DMS114 treated with DMSO at 0.1 percent for 48 hours (cell line): ENCODE measurements at regions not wholly inside any gene's neighbourhood (a gene's known extent, or its start where the extent isn't known, plus 50 kb on each side); places are given as distances from the start of the nearest gene placed in this dataset.

Source experiments
- DNase-seq: peaks from one replicate; lab custom pipeline; 2025; ENCODE audit not compliant: unreplicated experiment; lab: John Stamatoyannopoulos, UW

DNA sequence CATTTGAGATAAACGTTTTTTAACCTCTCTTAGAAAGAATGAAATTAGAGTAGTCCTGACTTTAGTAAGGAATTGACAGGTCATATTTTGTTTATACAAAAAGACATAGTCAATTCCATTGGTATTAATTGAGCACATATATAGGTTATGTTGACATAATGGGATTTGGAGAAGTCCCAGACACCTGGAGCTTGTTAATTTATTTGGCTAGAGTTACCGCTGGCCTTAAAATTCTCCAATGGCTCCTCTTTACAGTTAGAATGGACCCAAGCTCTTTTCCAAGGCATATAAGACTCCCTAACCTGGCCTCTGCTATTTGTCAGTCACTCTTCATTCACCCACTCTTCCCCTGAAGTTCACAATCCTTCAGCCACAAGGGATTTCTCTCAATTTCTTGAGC is 221.3 kb downstream of the CBLN4 start:
- no peak for DNase-seq

DNA sequence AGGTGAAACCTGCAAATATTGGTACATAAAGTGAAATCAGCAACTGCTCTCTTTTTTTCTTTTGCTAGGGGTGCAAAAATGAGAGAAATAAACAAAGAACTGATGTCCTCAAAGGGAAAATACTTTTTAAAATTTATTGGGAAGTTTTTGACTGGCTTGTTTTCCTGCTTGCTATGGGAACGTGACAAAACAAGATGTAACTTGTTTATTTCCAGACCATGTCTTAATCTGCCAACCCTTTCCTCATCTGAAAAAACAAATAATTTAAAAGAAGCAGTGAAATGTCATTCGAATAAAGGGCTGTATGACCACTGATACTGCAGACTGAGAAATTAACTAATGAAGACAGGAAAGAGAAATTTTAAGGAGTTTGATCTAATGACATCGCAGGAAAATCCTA is 221.9 kb downstream of the CBLN4 start:
- DNase-seq = no peak

DNA sequence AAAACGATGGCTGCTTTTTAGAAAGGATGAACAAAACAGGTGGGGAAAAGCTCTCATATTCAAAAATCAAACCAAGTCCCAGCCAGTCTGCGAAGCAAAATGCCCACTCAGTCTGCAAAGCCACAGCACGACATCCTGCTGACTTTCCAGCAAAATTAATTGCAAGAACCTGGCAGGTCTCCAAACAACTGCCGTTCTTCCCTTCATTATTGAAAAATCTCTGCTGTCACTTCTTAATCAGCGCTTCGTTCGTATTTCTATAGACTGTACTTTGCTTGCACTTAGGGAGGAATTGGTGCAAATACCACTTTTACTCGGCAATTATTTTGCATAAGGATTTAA is 222.4 kb downstream of the CBLN4 start:
- DNase-seq = no peak

DNA sequence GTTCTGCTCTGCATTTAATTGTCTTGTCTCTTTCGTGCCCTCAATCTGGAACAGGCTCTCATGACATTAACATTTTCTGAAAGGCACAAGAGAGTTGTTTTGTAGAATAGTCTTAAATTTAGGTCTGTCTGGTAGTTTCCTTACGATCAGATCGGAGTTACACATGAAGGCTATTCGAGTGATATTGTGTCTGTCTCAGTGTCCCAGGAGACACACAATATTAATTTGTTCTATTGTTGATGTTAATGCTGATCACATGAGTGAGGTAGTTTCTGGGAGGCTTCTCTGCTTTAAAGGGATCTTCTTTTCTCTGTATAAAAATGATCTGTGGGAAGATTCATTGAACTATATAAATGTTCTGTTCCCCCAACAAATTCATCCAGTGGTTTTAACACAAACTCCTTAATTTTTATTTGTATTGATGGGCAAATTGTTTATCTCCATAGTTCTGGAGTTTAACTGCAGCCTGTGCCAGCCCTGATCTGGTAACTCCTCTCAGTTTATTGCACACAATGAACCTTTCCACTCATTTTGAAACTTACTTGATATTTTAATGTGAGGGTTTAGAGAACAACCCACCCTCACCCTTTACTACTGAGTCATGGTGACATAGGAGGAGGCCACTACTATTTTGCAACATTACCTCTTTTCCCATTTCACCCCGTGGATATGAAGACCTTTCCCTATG is 223.0 kb downstream of the CBLN4 start:
- DNase-seq = no peak

DNA sequence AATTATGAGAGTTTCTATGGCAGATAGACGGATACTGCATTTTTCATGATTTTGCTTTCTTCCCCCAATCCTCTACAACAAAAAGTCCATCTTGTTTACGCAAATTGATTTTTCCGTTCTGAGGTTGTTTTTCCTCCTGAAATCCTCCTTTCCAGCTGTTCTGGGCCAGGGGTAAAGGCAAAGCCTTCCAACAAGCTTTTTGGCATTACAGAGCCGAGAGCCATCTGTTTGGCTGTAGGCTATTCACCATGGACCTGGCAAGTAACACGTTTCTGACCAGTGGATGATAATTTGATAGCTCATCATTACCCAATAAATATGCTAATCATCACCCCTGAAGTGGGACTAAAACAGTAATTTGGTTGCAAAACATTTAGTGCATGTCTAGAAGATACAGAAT is 226.5 kb downstream of the CBLN4 start:
- DNase-seq = no peak

DNA sequence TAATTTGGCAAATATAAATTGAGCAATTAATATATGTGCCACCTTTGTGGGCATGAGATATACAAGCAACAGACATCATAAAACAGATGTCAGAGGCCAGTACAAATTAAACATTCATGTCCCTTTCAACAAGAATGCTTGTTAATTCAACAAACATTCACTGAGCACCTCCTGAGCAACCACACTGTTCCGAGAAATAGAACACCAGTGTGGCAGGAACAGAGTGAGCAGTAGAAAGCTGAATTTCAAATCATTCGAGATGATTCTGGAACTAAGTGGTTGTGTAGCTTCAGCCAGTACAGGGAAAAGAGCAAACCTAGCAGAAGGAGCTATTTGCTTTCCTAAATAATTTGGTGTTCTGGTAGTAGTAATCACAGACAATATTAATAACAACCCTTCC is 227.7 kb downstream of the CBLN4 start:
- no peak for DNase-seq

DNA sequence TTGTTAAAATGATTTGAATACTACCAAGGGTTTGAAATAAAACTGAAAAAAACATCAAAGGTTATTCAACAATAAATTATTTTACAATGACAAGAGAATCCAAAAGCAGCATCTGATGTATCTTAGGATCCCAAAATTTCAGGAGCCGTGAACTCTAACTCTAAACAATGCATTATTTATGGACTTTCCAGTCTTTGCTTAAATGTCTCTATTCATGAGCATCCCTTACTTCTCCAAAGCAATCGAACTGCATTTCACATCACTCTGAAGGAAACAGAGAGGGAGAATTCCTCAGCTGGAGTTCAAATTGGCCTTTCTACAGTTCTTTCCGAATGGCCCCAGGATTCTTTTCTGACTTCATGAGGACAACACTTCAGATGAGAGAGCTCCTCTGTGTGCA is 229.1 kb downstream of the CBLN4 start:
- no peak for DNase-seq

DNA sequence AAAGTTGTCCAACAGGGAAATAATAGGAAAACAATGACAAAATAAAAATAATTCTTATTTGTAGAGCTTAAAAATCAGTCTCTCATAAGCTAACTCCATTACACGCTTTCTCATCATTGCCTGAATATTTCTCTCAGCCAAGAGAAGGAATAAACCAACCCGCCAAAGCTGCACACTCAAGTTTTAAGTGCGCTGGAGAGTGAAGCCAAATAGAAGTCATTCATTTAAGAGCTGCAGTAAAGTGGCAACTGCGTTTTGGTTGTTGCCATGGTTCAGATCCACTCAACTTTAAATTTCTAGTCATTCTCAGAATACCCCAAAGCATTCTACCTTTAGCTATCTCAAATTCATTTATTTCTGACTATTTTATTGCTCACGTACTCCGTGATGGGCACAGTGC is 230.7 kb downstream of the CBLN4 start:
- DNase-seq = no peak

DNA sequence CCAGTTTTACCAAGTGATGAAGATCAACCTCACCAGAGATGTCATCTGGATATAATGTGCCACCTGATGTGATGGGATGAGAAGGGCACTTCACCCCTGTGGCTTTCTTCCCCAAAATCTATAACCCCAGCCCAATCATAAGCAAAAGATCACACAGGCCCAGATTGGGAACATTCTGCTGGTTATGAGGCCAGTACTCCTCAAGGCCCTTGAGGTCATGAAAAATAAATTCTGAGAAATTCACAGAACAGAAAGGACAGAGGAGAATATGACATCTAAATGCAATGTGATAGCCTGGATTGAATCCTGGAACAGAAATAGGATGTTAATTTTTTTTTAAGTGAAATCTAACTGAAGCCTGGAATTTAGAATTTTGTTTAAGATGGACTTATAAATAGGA is 243.5 kb downstream of the CBLN4 start:
- DNase-seq = no peak

DNA sequence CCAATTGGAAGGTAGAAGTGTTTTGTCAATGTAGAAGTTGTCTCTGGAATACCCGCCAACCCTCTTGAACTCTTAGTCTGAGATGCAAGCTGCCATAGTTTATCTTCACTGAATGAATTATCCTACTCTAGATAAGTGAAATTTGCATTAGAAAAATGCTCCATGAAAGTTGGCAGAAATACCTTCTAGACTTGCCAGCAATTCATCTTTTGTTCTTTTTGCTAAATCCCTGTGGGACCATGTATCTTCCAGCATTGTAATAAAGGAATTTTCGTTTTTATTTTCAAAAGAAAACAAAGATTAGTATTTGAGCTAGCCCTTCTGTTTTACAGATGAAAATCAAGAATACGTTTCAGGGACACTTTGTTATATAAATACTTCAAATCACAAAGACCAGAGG is 244.2 kb downstream of the CBLN4 start:
- DNase-seq = no peak

DNA sequence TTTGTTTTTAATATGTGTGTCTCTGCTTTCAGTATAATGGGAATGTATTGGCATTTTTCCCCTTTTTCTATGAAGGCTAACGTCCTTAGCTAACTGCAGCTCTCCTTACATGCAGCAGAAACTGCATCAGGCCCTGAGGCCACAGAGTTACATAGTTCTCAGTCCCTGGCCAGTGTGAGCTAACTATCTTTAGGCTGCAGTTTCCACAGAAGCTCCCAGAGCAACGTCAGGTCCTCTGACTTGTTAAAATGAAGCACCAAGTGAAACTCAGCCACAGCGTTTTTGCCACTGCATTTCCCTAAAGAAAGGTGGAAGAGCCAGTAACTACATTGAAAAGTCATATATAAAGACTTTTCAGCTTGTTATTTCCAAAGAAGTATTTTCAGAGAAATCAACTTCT is 244.7 kb downstream of the CBLN4 start:
- no peak for DNase-seq

DNA sequence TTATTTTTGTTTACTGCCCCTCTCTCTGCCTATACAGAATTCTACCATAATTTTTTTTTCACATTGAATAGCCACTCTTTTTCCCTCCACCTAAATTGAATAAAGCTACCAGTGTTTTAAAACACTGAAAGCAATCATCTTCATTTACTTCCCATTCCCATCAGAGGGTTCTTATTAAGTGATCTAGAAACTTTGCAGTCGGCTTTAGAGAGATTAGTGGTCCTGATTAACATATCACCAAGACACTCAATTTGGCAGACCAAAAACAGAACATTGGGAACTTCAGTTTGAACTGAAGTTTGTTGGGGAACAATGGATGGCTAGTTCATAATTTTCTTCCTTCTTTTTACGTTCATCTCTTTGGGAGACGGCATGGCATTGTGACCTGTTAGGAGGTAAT is 249.5 kb downstream of the CBLN4 start:
- DNase-seq = no peak

DNA sequence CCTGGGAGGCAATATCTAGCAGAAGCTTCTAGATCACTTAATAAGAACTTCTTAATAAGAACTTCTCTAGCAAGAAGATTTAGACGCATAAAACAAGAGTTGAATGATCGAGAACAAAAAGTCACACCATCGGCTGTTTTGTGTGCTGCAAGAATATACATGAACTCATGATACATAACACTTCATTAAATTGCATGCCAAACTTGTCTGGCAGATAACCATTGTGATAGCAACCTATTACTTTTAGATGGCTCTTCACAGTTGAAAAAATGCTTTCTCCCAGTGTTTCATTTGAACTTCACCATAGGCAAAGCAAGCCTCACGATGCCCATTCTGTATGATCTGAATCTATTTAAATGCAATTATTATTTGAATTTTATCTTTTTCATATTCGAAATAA is 249.9 kb downstream of the CBLN4 start:
- no peak for DNase-seq

DNA sequence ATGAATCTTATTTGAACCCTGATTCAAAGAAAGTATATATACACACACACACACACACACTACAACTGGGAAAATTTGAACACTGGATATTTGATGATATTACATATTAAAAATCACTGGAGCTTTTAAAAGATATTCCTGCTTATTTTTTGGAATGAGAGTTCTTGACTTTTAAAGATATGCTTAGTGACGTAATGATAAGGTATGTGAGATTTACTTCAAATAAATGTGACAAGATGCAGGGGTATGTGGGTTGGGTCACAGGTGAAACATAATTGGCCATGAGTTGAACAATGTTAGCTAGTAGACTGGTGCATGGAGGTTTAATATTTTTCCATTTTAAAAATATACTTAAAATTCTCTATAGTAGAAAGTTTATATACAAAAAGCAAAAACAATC is 258.6 kb downstream of the CBLN4 start:
- no peak for DNase-seq

DNA sequence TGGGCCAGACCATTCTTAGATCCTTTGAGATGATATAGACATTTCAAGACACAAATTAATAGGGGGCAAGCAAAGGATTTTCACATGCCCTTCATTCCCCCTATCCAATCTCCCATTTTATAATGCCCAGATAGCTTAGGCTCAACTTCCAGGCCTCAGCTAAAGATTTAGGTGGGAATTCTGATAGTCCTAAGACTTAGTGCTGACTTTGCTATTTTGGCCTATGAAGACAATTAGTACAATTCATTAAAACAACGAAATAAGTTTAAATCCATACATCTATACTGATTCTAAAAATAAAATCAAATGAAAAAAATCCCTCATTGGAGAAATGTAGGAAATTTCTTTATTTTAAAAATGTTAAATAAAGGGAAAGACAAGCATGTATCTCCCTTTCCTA is 259.5 kb downstream of the CBLN4 start:
- no peak for DNase-seq

DNA sequence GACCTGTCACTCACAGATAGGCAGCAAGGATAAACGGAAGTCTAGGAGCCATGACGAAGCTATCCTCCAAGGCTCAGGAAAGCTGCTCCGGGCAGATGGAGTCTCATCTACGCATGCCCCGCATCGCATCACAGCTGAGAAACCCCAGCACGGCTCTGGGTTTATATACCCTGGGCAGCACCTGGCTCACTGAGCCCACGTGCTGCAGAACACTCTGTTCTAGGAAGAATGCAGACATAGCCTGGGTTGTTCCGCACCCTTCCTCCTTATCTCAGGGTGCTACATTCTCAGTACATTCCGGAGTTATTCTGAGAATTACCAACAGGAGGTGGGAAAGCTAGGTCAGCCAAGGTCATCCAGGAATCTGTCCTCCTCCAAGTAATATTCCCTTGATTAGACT is 260.4 kb downstream of the CBLN4 start:
- DNase-seq = no peak

DNA sequence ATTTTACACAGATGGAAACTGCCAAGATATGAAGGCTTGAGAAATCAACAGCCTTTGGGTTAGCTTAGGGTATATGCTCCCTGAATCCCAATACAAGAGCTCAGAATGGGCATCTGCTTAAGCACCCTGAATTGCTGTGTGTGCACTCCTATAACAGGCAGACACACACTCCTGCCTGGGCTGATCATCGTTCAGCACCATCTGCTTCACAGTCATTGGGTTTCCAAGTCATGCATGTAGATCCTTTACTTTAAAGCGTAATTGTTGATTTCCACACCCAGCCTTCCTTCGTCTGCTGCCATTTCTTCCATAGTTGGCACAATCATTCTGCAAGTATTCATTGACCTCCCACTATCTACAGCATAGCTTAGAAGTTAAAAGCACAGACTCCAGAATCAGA is 263.5 kb downstream of the CBLN4 start:
- no peak for DNase-seq

DNA sequence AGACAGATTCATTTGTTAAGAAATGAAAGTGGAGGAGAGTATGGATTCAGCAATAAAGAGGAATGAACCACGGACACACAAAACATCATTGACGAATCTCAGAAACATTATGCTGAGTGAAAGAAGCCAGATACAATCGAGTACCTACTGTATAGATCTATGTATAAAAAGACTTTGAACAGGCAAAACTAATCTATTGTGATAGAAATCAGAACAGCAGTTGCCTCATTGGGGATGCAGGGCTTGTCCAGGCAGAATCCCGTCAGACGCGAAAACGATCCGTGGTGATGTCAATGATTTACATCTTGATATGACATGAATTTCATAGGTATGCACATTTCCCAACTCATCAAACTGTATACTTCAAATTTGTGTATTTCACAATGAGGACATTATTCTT is 265.2 kb downstream of the CBLN4 start:
- no peak for DNase-seq

DNA sequence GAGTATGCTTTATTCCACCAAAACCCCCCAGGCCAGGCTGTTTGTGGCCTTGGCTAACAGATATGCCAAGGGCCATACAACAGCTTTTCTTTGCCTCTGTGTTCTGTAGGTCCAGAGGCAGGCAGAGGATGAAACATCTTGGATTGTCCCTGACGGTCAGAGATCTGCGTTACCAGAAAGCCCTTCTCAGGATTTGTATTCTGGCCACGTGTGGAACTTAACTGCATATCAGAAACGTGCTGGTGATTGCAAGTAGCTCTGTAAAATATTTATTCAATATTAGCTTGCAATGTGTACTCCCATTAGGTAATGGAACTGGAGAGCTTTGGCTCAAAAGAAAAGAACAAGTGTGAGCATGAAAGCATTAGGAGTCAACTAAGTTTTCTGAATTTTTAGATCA is 275.0 kb downstream of the CBLN4 start:
- no peak for DNase-seq

DNA sequence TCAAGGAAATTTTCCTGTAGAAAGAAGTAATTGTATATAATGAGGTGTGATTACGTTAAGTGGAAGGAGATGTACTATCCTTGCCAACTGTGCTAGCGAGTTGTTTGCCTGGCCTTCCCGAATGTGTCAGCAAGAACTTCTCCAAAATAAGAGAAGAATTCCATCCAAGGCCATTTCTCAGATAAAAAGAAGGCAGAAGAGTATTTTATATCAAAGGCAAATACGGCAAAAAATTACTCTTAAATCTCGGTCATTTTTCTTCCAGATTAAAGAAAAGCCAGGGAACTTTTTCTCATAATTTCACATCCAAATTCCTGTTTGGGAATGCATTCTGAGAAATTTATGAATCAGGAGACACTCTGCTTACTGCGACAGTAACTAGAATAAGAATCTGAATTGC is 290.6 kb downstream of the CBLN4 start:
- DNase-seq = no peak

DNA sequence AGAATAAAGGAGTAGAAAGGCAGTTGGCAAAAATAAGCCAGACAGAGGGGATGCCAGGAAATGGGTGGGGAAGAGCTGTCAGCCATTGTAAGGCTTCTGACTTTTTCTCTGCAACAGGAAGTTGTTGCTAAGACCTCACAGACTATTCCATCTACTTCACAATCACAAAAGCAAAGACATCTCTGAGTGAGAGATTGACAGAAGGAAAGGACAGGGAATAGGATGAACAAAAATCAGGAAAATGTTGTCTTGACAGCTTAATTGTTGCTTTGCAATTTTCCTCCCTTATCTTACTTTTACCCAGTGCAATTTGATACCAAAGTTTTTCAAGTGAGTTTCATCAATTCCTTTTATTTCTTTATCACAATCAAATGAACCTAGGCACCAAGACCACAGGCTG is 291.2 kb downstream of the CBLN4 start:
- DNase-seq = no peak

DNA sequence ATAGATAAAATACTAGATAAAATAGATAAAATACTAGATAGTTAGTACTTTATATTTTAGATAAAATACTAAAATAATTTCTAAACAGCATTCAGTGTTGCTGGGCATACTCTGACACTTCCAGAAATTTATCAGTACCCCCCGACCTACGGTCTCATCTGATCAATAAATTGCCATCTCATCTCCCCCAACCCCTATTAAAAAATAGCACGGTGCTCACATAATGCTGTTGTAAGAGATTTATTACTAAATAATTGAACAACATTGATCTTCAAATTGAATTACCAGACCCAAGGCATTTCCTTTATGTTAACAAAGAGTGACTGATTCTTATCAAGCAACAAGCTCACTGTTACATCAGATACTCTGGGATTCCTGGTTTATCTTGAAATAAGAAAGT is 300.9 kb downstream of the CBLN4 start:
- DNase-seq = no peak

DNA sequence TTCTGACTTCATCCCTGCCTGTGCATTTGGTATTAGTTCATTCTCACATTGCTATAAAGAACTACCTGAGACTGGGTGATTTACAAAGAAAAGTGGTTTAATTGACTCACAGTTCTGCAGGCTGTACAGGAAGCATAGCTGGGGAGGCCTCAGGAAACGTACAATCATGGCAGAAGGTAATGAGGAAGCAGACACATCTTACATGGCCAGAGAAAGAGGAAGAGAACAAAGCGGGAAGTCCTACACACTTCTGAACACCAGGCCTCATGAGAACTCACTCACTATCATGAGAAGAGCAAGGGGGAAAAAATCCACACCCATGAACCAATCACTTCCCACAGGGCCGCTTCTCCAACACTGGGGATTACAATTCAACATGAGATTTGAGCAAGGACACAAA is 303.9 kb downstream of the CBLN4 start:
- DNase-seq = no peak

DNA sequence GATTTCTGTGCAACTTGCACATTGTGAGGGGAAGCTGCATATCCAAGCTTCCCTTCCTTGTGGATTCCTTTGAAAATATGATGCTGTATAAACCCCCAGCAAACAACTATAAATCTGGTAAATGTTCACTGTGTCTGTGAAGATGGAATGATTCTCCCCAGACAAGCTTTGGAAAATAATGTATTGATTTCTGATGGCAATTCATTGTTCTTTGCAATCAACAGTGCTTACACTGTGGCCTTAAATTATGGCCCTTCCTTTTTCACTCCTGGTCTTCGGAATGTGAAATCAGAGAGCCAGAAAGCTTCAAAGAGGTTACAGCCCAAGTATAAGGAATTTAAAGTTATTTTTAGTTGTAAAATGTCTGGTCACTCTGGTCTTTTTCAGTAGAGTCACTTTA is 308.8 kb downstream of the CBLN4 start:
- no peak for DNase-seq
